Osteocyte (in vitro differentiated cells): ENCODE measurements at regions not wholly inside any gene's neighbourhood (a gene's known extent, or its start where the extent isn't known, plus 50 kb on each side); places are given as distances from the start of the nearest gene placed in this dataset.
"Not testable (repeated sequence)": the region's sequence is repeated elsewhere in the genome, so short reads cannot be mapped to it uniquely, and the experiment has no call there.

Experiments
- DNase-seq: peaks from one replicate; pipeline ENCODE4 v3.0.0; 2021; ENCODE audit warnings: mixed read lengths; ENCODE audit not compliant: unreplicated experiment; ENCODE audit errors: extremely low spot score
- H3K27ac Mint-ChIP-seq: one replicate; pipeline ENCODE4 v1.8.0; 2021; ENCODE audit warnings: mild to moderate bottlenecking, mixed read lengths; ENCODE audit not compliant: unreplicated experiment
- H3K27me3 Mint-ChIP-seq: one replicate; pipeline ENCODE4 v1.8.0; 2021; ENCODE audit warnings: mixed read lengths; ENCODE audit not compliant: unreplicated experiment
- H3K36me3 Mint-ChIP-seq: one replicate; pipeline ENCODE4 v1.8.0; 2021; ENCODE audit warnings: mixed read lengths; ENCODE audit not compliant: unreplicated experiment
- H3K4me1 Mint-ChIP-seq: one replicate; pipeline ENCODE4 v1.8.0; 2021; ENCODE audit warnings: mixed read lengths; ENCODE audit not compliant: unreplicated experiment
- H3K4me3 Mint-ChIP-seq: one replicate; pipeline ENCODE4 v1.8.0; 2021; ENCODE audit warnings: mild to moderate bottlenecking, moderate library complexity, mixed read lengths; ENCODE audit not compliant: unreplicated experiment
- H3K9me3 Mint-ChIP-seq: one replicate; pipeline ENCODE4 v1.8.0; 2021; ENCODE audit warnings: mixed read lengths; ENCODE audit not compliant: unreplicated experiment
- TF ChIP-seq, protein P1 (sequence below): fragments of 200-600 bp; sonication (generic); IDR thresholded peaks from 2 replicates; pipeline ENCODE4 v1.5.0; 2021; ENCODE audit warnings: antibody characterized with exemption, mild to moderate bottlenecking, moderate library complexity

DNA sequence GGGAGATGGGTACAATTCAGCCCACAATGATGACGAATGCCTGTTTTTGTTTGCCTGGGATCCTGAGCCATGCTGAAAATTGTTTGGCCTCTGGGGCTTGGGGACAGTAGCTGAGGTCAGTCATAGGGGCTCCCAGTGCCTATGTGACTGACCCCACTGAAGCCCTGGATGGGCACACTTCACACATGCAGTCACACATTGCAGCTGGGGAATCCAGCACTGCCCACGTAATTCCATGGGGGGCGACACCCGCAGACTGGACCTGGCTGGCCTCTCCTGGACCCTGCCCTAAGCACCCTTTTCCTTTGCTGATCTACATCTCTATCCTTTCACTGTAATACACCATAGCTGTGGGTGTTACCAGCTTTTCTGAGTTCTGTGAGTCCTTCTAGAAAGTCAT lies 295.2 kb upstream of the HS6ST1 start:
- no peak overlapping the region for H3K4me3 Mint-ChIP-seq
- H3K27ac Mint-ChIP-seq: no peak overlapping the region
- H3K36me3 Mint-ChIP-seq: no peaks in the 10 kb centered on the region
- TF ChIP-seq, protein P1, sequence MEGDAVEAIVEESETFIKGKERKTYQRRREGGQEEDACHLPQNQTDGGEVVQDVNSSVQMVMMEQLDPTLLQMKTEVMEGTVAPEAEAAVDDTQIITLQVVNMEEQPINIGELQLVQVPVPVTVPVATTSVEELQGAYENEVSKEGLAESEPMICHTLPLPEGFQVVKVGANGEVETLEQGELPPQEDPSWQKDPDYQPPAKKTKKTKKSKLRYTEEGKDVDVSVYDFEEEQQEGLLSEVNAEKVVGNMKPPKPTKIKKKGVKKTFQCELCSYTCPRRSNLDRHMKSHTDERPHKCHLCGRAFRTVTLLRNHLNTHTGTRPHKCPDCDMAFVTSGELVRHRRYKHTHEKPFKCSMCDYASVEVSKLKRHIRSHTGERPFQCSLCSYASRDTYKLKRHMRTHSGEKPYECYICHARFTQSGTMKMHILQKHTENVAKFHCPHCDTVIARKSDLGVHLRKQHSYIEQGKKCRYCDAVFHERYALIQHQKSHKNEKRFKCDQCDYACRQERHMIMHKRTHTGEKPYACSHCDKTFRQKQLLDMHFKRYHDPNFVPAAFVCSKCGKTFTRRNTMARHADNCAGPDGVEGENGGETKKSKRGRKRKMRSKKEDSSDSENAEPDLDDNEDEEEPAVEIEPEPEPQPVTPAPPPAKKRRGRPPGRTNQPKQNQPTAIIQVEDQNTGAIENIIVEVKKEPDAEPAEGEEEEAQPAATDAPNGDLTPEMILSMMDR: no peak
- H3K9me3 Mint-ChIP-seq: no peaks in the 10 kb centered on the region
- H3K4me1 Mint-ChIP-seq: no peaks in the 10 kb centered on the region
- no peak for DNase-seq
- no peaks in the 10 kb centered on the region for H3K27me3 Mint-ChIP-seq

DNA sequence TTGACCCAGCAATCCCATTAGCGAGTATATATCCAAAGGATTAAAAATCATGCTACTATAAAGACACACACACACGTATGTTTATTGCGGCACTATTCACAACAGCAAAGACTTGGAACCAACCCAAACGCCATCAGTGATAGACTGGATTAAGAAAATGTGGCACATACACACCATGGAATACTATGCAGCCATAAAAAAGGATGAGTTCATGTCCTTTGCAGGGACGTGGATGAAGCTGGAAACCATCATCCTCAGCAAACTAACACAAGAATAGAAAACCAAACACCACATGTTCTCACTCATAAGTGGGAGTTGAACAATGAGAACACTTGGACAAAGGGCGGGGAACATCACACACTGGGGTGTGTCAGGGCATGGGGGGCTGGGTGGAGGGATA lies 296.2 kb upstream of the HS6ST1 start:
- not testable (repeated sequence) for H3K36me3 Mint-ChIP-seq, H3K27me3 Mint-ChIP-seq, DNase-seq, H3K4me3 Mint-ChIP-seq, H3K4me1 Mint-ChIP-seq, H3K9me3 Mint-ChIP-seq, H3K27ac Mint-ChIP-seq

DNA sequence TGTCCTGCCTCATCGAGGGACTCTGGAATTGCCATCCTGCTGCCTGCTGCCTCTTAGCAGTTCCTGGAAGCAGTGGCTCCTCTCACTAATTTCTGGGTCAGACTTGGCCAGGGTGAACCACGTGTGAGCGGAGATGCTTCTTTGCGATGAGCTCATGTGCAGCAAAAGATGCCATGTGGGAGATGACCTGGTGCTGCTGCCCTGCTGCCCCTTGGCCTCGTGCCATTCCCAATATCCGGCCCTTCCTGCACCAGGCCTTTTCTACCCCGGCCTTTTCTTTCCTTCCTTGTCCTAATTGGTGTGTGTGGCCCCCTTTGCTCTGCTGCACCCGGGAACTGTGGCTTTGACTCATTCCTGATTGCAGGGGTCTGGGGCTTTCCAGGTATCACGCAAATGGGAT lies 296.9 kb upstream of the HS6ST1 start:
- TF ChIP-seq, protein P1: no peak
- Mint-ChIP-seq H3K36me3 (no peaks in the 10 kb centered on the region), H3K27ac (no peak overlapping the region), H3K4me1 (no peaks in the 10 kb centered on the region), H3K9me3 (no peaks in the 10 kb centered on the region), H3K27me3 (no peaks in the 10 kb centered on the region), H3K4me3 (no peak overlapping the region)
- DNase-seq: no peak

DNA sequence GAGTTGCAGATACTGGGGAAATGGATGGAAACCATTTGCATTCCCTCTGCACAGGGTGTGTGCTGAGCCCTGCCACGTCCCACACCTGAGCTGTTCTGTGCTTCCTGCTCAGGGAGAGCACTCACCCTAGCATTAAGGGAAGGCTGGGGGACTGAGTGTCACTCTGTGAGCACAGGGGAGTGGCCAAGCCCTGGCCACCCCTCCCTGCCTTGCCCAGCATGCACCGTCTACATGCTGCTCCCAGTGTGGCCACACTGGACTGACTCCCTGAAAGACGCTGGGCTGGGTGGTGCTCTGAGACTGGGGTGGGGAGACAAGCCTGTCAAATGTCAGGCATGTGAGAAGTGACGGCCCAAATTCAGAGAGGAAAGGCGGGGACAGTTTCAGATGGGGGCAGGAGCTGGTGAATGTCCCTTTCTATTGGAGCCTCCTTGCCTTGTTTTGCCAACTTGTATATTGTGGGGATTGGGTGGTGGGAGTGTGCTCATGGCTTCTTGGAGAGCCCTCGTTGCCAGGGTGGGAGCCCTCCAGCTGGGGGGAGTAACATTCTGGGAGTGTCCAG lies 298.4 kb upstream of the HS6ST1 start:
- Mint-ChIP-seq H3K4me3 (no peak overlapping the region), H3K36me3 (no peaks in the 10 kb centered on the region), H3K9me3 (no peaks in the 10 kb centered on the region), H3K27ac (no peak overlapping the region), H3K27me3 (no peaks in the 10 kb centered on the region), H3K4me1 (peaks cover 6% of the 10 kb centered on the region)
- no peak for DNase-seq
- TF ChIP-seq, protein P1: no peak

- peaks cover 9% of the 10 kb centered on the region for H3K4me1 Mint-ChIP-seq
- TF ChIP-seq, protein P1: no peak
- H3K9me3 Mint-ChIP-seq: no peaks in the 10 kb centered on the region
- H3K27ac Mint-ChIP-seq: no peak overlapping the region
- H3K4me3 Mint-ChIP-seq: no peak overlapping the region
- H3K36me3 Mint-ChIP-seq: no peaks in the 10 kb centered on the region
- H3K27me3 Mint-ChIP-seq: no peaks in the 10 kb centered on the region
- DNase-seq: no peak
Measured at GRCh38 chr2:128617661-128618060, 299.0 kb upstream of the HS6ST1 start.

GRCh38 chr2:128618642-128619041 lies 300.0 kb upstream of the HS6ST1 start:
- Mint-ChIP-seq H3K4me3 (no peak overlapping the region), H3K27me3 (no peaks in the 10 kb centered on the region), H3K9me3 (no peaks in the 10 kb centered on the region), H3K27ac (no peak overlapping the region), H3K36me3 (no peaks in the 10 kb centered on the region), H3K4me1 (peaks cover 19% of the 10 kb centered on the region)
- no peak for DNase-seq
- TF ChIP-seq, protein P1: no peak
